ENCODE measurements at regions not wholly inside any gene's neighbourhood (a gene's known extent, or its start where the extent isn't known, plus 50 kb on each side); places are given as distances from the start of the nearest gene placed in this dataset.

DNA sequence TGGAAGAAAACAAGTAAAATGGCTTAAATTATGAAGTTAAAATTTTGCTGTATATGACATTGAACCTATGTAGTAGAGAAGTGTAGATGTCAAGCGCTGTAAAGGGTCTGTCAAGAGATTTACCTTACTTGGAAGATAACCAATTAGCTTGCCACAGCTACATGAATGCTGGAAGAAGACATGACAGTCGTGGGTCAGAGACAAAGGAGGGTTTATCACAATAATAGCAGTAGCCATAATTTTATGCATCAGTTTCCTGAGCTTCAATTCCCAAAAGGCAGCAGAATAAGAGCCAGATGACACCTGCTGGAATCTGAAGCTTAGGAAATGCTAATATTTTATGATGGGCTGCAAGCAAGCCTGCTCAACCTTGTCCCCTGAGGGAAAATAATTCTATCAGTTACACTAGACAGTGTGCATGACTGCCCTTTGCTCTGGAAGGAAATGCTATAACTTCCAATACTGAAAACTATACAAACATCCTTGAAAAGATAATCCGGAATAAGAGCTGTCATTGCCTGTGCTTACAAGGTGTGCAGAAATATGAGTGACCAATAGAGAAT is 292.9 kb downstream of the PRDM5 start:
- no peak overlapping the region for H2BK15ac ChIP-seq (ENCODE audit: low read depth, low read length)
- no peak overlapping the region for H2BK20ac ChIP-seq (ENCODE audit: low read depth, low read length, poor library complexity, severe bottlenecking)

More for the DNA sequence above, 292.9 kb downstream of the PRDM5 start:
- no peak overlapping the region for H3K56ac ChIP-seq (ENCODE audit: insufficient read length, low read depth, low read length)
- H2AK5ac ChIP-seq (ENCODE audit: insufficient read length, low read length) = no peak overlapping the region
- TF ChIP-seq, protein P1, sequence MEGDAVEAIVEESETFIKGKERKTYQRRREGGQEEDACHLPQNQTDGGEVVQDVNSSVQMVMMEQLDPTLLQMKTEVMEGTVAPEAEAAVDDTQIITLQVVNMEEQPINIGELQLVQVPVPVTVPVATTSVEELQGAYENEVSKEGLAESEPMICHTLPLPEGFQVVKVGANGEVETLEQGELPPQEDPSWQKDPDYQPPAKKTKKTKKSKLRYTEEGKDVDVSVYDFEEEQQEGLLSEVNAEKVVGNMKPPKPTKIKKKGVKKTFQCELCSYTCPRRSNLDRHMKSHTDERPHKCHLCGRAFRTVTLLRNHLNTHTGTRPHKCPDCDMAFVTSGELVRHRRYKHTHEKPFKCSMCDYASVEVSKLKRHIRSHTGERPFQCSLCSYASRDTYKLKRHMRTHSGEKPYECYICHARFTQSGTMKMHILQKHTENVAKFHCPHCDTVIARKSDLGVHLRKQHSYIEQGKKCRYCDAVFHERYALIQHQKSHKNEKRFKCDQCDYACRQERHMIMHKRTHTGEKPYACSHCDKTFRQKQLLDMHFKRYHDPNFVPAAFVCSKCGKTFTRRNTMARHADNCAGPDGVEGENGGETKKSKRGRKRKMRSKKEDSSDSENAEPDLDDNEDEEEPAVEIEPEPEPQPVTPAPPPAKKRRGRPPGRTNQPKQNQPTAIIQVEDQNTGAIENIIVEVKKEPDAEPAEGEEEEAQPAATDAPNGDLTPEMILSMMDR (conservative IDR thresholded peaks at IDR 0.05) = no peak
- Mint-ChIP-seq H3K27ac (no peak overlapping the region), H3K4me3 (no peak overlapping the region), H3K9me3 (peaks cover 0 to 2% of the 10 kb centered on the region in 2 experiments; a peak in 2 of 5 replicates), H3K4me1 (peaks cover 0 to 2% of the 10 kb centered on the region in 2 experiments; a peak in 2 of 4 replicates), H3K27me3 (ENCODE audit: low read depth) (no peaks in the 10 kb centered on the region), H3K36me3 (ENCODE audit: insufficient read depth in 1 of 3, low read depth in 3 of 3) (no peaks in the 10 kb centered on the region; a peak in 1 of 7 replicates)
- no peaks in the 10 kb centered on the region for H3K79me1 ChIP-seq (ENCODE audit: insufficient read depth, low read depth, low read length, poor library complexity, severe bottlenecking)
- H3K23ac ChIP-seq (ENCODE audit: insufficient read length, low read depth, low read length) = no peak overlapping the region
- H2BK12ac ChIP-seq (ENCODE audit: insufficient read length, low read depth, low read length) = no peak overlapping the region
- H4K20me1 ChIP-seq (ENCODE audit: control insufficient read depth, insufficient read depth, insufficient read length) = no peaks in the 10 kb centered on the region
- H3K9me3 ChIP-seq (ENCODE audit: control insufficient read depth, low read depth, low read length) = no peaks in the 10 kb centered on the region
- no peak overlapping the region for H2AFZ ChIP-seq (ENCODE audit: low read length)
- no peaks in the 10 kb centered on the region for H3K79me2 ChIP-seq (ENCODE audit: insufficient read depth, low read length)
- H3K23me2 ChIP-seq (ENCODE audit: insufficient read length, low read depth, low read length, poor library complexity, severe bottlenecking) = no peaks in the 10 kb centered on the region
- no peak overlapping the region for H4K91ac ChIP-seq (ENCODE audit: insufficient read length, low read depth, low read length)
- H2BK5ac ChIP-seq (ENCODE audit: insufficient read length, low read length) = no peak overlapping the region
- no peak overlapping the region for H3K4me2 ChIP-seq (ENCODE audit: insufficient read depth, insufficient read length, low read length)
- no peak overlapping the region for H3K9ac ChIP-seq (ENCODE audit: extremely low read depth, insufficient read length, low read length)
- H3K4ac ChIP-seq (ENCODE audit: low read depth, low read length) = no peak overlapping the region
- no peak overlapping the region for H3K27ac ChIP-seq (ENCODE audit: insufficient read length, low read depth, low read length)
- no peak overlapping the region for H3K14ac ChIP-seq (ENCODE audit: insufficient read depth, low read length)
- no peak overlapping the region for H3T11ph ChIP-seq (ENCODE audit: low read length)
- H4K8ac ChIP-seq (replicated peaks; ENCODE audit: insufficient read length, low read depth, low read length) = no peak overlapping the region
- DNase-seq = no peak
- H3K27me3 ChIP-seq (ENCODE audit: insufficient read depth, low read length) = no peaks in the 10 kb centered on the region
- H2BK120ac ChIP-seq (ENCODE audit: low read depth, low read length, poor library complexity, severe bottlenecking) = no peak overlapping the region
- no peak overlapping the region for H3K18ac ChIP-seq (ENCODE audit: insufficient read length, low read depth, low read length)
- WGBS (ENCODE audit: extremely low coverage, insufficient read length, low lambda C conversion rate) = no CpG with 5 or more reads among the region's 3 CpGs
- H3K4me1 ChIP-seq (ENCODE audit: insufficient read depth, low read length) = no peaks in the 10 kb centered on the region
- no peak overlapping the region for H4K5ac ChIP-seq (ENCODE audit: insufficient read length, low read depth, low read length)

Measured in H9 (cell line).